ENCODE measurements at regions not wholly inside any gene's neighbourhood (a gene's known extent, or its start where the extent isn't known, plus 50 kb on each side); places are given as distances from the start of the nearest gene placed in this dataset.

DNA sequence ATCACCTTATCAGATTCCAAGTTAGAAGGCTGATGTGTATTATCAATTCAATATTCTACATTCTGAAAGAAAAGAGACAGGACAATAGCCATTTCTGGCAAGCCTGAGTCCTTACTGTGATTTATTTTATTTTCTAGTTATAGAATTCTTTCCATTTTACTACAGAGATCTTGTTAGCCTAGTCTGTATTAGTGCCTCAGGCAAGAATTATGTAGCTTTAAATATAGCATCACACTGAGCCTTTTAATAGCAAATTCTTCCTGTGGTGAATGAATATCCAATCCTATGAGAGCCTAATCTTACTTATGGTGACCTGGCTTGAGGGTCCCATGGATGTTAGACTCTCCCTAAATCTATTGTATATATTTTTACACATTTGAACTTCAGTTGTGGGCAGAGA lies 732.8 kb upstream of the CITED2 start:
- TF ChIP-seq, protein P1, sequence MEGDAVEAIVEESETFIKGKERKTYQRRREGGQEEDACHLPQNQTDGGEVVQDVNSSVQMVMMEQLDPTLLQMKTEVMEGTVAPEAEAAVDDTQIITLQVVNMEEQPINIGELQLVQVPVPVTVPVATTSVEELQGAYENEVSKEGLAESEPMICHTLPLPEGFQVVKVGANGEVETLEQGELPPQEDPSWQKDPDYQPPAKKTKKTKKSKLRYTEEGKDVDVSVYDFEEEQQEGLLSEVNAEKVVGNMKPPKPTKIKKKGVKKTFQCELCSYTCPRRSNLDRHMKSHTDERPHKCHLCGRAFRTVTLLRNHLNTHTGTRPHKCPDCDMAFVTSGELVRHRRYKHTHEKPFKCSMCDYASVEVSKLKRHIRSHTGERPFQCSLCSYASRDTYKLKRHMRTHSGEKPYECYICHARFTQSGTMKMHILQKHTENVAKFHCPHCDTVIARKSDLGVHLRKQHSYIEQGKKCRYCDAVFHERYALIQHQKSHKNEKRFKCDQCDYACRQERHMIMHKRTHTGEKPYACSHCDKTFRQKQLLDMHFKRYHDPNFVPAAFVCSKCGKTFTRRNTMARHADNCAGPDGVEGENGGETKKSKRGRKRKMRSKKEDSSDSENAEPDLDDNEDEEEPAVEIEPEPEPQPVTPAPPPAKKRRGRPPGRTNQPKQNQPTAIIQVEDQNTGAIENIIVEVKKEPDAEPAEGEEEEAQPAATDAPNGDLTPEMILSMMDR (IDR thresholded peaks at IDR 0.05; ENCODE audit: control extremely low read depth, extremely low read depth, low read depth, missing control alignments), result no peak
- DNase-seq (ENCODE audit: extremely low spot score), result no peak
- ChIA-PET CTCF (no interaction called here), POLR2A (no interaction called here)

- TF ChIP-seq, protein P1 (IDR thresholded peaks at IDR 0.05; ENCODE audit: control extremely low read depth, extremely low read depth, low read depth, missing control alignments), result no peak
- ChIA-PET POLR2A (no interaction called here), CTCF (no interaction called here)
- no peak for DNase-seq (ENCODE audit: extremely low spot score)
Measured at GRCh38 chr6:140105857-140106256, 731.4 kb upstream of the CITED2 start.

DNA sequence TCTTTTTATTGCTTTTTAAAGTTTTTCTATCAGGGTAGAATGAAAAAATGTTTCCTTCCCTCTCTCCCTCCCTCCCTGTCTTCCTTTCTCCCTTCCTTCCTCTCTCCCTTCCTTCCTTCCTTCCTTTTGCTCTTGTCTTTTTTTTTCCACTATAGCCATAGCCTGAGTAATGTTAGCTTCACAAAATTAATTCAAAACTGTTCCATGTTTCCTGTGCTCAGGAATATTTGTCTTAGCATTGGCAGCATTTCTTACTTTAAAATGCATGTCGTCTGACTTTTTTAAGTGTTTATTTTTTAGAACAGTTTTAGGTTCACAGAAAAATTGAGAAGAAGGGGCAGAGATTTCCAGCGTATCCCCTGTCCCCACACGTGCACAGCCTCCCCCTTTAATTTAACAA lies 730.8 kb upstream of the CITED2 start:
- TF ChIP-seq, protein P1 (IDR thresholded peaks at IDR 0.05; ENCODE audit: control extremely low read depth, extremely low read depth, low read depth, missing control alignments), result no peak
- POLR2A ChIA-PET, result no interaction called here
- CTCF ChIA-PET, result no interaction called here
- DNase-seq (ENCODE audit: extremely low spot score), result no peak

- POLR2A ChIA-PET, result no interaction called here
Measured at GRCh38 chr6:140101818-140102217, 727.4 kb upstream of the CITED2 start.

GRCh38 chr6:140101367-140101766 lies 726.9 kb upstream of the CITED2 start:
- ChIA-PET CTCF (interaction anchor here (1.0 to 2.0 kb wide), 3 partner anchors 9 to 14 kb away, joined by 3 to 4 read pairs (median 4); no protein-coding TSS in a partner anchor), POLR2A (no interaction called here)

More at GRCh38 chr6:140101818-140102217, 727.4 kb upstream of the CITED2 start:
- CTCF ChIA-PET, result interaction anchor here (1.0 to 2.0 kb wide), 3 partner anchors 8 to 14 kb away, joined by 3 to 4 read pairs (median 4); no protein-coding TSS in a partner anchor
- DNase-seq (ENCODE audit: extremely low spot score), result no peak
- TF ChIP-seq, protein P1 (IDR thresholded peaks at IDR 0.05; ENCODE audit: control extremely low read depth, extremely low read depth, low read depth, missing control alignments), result no peak

DNA sequence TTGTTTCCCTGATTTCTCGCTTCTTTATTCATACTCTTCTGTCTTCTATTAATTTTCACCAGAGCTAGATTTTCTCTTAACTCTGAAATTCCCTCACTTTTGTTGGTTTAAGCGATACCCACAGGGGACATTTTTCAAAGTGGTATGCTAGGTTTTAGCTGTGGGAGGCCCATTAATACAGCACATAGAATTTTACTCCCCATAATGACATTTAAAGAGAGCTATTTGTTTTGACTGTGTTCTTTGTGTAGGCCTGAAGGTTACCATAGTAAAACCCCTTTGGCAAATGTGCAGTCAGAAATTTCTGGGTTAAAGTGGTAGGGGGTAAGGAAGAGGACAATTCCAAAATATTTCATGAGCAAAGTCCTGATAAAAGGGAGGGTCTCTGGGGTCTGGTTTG lies 721.1 kb upstream of the CITED2 start:
- DNase-seq (ENCODE audit: extremely low spot score), result no peak
- CTCF ChIA-PET, result interaction anchor here (1.8 kb wide), 1 partner anchor 9 kb away, joined by 3 read pairs; no protein-coding TSS in a partner anchor
- TF ChIP-seq, protein P1 (IDR thresholded peaks at IDR 0.05; ENCODE audit: control extremely low read depth, extremely low read depth, low read depth, missing control alignments), result no peak
- POLR2A ChIA-PET, result no interaction called here

More at GRCh38 chr6:140101367-140101766, 726.9 kb upstream of the CITED2 start:
- TF ChIP-seq, protein P1 (IDR thresholded peaks at IDR 0.05; ENCODE audit: control extremely low read depth, extremely low read depth, low read depth, missing control alignments), result no peak
- no peak for DNase-seq (ENCODE audit: extremely low spot score)
